BJ (cell line): ENCODE measurements at regions not wholly inside any gene's neighbourhood (a gene's known extent, or its start where the extent isn't known, plus 50 kb on each side); places are given as distances from the start of the nearest gene placed in this dataset.

Experiments used
- CTCF ChIA-PET: fragments of 350-600 bp; formaldehyde crosslinking; extraction: SDS; loops from one replicate; lab custom pipeline; 2021; ENCODE audit warnings: antibody characterized with exemption, inconsistent platforms; lab: Yijun Ruan, JAX
- POLR2A ChIA-PET: fragments of 300-600 bp; sonication (Branson Sonifier 250); formaldehyde crosslinking; extraction: SDS; loops from one replicate; lab custom pipeline; 2021; ENCODE audit warnings: antibody characterized with exemption; lab: Charles Lee
- DNase-seq: peaks from one replicate; pipeline ENCODE4 v3.0.0-alpha.2; 2011; ENCODE audit warnings: low read depth
- H3K27me3 ChIP-seq: 2 replicates; pipeline ENCODE4 v1.6.0; 2011; ENCODE audit warnings: low read length; ENCODE audit not compliant: control insufficient read depth, insufficient read depth
- H3K36me3 ChIP-seq: 2 replicates; pipeline ENCODE4 v1.5.1; 2011; ENCODE audit warnings: low read length; ENCODE audit not compliant: control insufficient read depth, insufficient read depth
- H3K4me3 ChIP-seq: 2 replicates; pipeline ENCODE4 v1.5.1; 2011; ENCODE audit warnings: low read depth, mild to moderate bottlenecking, control low read depth, low read length
- CTCF ChIP-seq: IDR thresholded peaks from 2 replicates; pipeline ENCODE4 v1.5.1; 2011; ENCODE audit warnings: low read depth, mild to moderate bottlenecking, control low read depth, inconsistent platforms, low read length, moderate library complexity; ENCODE audit not compliant: insufficient read depth

DNA sequence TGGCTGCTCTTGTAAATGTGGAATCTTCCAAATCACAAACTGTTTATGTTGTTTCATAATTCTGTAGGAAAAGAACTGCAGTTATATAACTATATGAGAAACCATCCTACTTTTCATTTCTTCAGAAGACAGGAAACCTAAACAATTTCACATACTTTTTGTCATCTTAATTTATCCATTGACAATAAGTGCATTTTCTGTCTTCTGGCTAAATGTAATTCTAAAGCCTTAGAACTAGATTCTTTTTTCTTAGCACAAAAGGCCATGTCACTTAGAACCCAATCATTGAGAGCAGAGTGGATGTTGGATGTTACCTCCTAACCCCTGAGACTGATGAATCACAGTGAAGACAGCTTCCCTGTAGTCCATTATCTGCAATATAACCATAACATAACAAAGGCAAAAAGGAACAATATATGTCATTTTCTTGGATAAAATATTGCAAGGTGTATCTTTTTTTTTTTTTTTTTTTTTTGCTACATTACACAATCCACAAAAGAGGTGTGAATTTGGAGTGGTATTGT is 410.2 kb upstream of the PRMT6 start:
- CTCF ChIA-PET = no interaction called here
- no peaks in the 10 kb centered on the region for H3K27me3 ChIP-seq
- TF ChIP-seq CTCF = no peak
- DNase-seq = no peak
- no peak overlapping the region for H3K4me3 ChIP-seq
- POLR2A ChIA-PET = no interaction called here
- H3K36me3 ChIP-seq = no peaks in the 10 kb centered on the region

DNA sequence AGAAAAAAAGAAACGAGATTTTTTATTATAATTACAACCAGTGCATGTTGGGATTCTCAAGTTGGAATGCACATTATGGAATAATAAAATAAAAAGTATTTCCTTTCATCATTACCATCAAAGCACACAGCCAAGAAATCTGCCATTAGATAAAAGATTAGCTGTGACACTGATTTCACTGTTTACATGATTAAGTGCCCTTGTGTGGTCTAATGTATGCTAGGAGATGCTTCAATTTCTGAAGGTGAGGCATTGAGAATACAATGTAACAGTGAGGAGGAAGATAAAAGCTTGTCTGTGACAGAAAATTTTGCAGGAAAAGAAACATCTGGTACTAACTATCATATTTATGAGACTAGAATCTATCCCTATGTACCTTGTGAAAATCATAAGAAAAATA is 409.7 kb upstream of the PRMT6 start:
- Histone ChIP-seq H3K4me3 (no peak overlapping the region), H3K36me3 (no peaks in the 10 kb centered on the region), H3K27me3 (no peaks in the 10 kb centered on the region)
- ChIA-PET CTCF (no interaction called here), POLR2A (no interaction called here)
- TF ChIP-seq CTCF = no peak
- no peak for DNase-seq

- DNase-seq = no peak
- ChIA-PET POLR2A (no interaction called here), CTCF (no interaction called here)
- no peak overlapping the region for H3K4me3 ChIP-seq
- no peak for TF ChIP-seq CTCF
- no peaks in the 10 kb centered on the region for H3K27me3 ChIP-seq
- no peaks in the 10 kb centered on the region for H3K36me3 ChIP-seq
Measured at GRCh38 chr1:106651028-106651762, 405.3 kb upstream of the PRMT6 start.

DNA sequence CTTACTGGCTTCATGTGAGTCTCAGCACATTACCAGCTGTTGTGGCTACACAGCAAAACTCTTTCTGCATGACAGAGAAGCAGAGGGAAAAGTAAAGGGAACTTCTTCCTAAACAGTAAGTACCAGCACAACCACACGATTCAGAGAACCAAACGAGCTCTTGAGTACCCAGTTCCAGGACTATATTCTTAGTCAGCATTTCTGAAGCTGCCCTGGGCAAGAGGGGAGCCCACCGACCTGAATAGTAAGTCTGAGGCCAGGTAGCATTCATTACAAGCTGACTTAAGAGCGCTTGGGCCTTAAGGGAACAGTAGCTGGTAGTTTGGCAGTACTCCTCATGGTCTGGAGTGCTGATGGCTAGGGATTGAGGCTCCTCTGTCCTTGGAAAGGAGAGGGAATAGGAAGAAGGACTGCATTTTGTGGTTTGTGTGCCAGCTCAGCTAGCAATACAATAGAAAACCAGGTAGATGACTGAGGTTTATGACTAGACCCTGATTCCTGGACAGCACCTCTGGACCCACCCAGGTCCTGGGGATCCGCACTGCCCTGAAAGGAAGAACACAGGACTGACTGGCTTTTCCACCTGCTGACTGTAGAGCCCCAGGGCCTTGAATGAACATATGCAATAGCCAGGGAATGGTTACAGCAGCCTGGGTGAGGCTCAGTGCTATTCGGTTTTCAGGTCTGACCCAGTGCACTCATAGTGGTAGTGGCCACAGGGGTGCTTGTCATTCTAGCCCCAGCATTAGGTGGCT is 396.8 kb upstream of the PRMT6 start:
- Histone ChIP-seq H3K4me3 (no peak overlapping the region), H3K27me3 (no peaks in the 10 kb centered on the region), H3K36me3 (no peaks in the 10 kb centered on the region)
- TF ChIP-seq CTCF = no peak
- CTCF ChIA-PET = interaction anchor here (0.6 to 0.9 kb wide), 2 partner anchors 17 to 585 kb away, joined by 3 read pairs; no protein-coding TSS in a partner anchor
- POLR2A ChIA-PET = no interaction called here
- DNase-seq = no peak

GRCh38 chr1:106675558-106675957 is 380.9 kb upstream of the PRMT6 start:
- no peak for TF ChIP-seq CTCF
- CTCF ChIA-PET = interaction anchor here (1.0 to 1.5 kb wide), 2 partner anchors 25 to 27 kb away, joined by 3 read pairs; no protein-coding TSS in a partner anchor
- H3K36me3 ChIP-seq = no peaks in the 10 kb centered on the region
- H3K27me3 ChIP-seq = no peaks in the 10 kb centered on the region
- POLR2A ChIA-PET = interaction anchor here (0.6 kb wide), 1 partner anchor 372 kb away, joined by 3 read pairs; no protein-coding TSS in a partner anchor
- H3K4me3 ChIP-seq = no peak overlapping the region
- DNase-seq = no peak
